NCI-H1436 treated with DMSO at 0.1 percent for 48 hours (cell line): ENCODE measurements at regions not wholly inside any gene's neighbourhood (a gene's known extent, or its start where the extent isn't known, plus 50 kb on each side); places are given as distances from the start of the nearest gene placed in this dataset.
"Not testable (repeated sequence)": the region's sequence is repeated elsewhere in the genome, so short reads cannot be mapped to it uniquely, and the experiment has no call there.

Experiments
- DNase-seq: peaks from one replicate; lab custom pipeline; 2025; lab: John Stamatoyannopoulos, UW

DNA sequence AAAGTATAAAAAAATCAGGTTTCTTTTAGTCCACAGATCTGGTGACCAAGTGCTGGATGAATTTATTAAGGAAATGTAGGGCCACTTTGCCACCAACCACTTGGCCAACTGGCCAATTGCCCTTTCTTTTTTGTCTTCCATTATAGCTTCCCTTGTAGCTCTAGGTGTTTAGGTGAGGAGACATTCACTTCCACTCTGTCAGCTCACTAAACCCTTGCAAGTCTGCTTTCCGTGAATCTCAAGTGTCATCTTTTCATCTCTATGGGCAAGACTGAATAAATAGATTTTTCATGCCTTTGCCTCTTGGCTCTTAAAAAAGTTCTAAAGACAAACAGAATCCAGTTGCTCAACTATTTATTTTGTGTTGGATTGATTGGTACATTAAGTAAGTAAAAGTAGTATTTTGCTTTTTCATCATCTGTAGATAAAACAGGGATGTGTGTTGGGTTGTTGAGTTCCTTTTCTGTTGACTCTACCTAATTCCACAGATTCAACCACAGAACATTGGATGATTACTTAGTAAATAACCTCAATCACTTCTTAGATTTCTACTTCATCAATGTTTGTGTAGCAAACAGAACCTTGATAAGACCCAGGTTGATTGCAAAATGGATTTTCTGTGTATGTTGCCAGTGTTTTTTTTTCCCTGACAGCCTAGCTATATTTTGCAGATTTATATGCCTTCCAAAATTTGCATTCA is 68.1 kb upstream of the GRXCR1 start:
- DNase-seq: no peak

DNA sequence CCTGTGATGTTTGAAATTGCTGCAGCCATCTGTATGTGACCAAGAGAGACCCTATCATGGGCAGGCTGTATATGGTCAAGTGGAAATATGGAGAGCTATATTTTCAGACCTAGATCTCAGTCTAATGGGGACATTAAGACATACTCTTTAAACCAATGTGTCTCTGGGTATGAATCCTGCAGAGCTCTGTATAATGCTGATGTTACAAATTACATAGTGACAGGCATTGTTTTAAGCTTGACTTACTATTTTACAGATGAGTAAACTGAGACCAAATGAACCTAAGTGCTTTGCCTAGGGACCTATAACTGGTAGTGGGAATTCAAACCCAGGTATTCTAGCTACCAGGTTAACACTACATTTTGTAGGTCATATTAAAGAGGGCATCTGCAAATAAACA is 71.3 kb upstream of the GRXCR1 start:
- no peak for DNase-seq

DNA sequence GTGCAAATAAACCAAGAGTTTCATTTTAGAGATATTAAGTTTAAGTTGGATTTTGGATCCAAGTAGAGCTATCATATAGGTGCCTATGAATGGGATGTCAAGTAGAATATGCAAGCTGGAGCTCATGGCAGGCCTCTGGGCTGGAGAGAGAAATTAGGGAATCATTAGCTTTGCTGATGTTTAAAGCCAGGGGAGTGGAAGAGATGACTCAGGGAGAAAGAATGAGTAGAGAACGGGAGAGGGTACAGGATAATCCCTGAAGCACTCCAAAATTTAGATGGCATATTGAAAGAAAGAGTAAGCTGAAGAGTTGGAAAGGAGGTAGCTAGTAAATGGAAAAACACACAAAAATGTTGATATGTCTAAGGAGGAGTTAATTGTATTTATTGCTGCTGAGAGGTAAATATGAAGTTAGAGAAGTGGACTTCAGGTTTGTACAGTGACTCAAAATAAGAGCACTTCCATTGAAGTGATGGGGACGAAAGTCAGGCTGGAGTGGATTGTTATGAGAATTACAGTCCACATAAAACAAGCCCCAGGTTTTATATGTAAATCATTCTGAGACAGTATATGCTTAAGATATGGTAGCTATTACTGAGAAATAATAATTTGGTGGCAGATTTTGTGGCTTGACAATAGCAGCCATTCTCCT is 72.5 kb upstream of the GRXCR1 start:
- DNase-seq: no peak

DNA sequence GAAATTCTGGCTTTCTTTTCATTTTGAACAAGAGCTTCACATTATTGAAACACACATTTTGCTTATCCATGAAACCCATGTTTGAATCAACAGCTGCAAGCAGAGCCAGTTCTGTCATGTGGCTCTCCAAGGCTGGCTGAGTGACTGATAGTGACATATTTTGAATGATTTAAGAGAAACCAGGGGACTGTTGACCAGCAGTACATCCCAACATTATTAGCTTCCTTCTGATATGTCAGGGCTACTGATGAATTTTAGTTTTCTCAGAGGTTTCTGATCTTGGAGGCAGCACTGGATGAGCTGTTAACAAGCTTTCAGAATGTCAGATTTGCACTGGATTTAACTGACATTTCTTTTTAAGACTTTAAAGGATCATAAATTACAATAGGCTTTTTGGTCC is 74.6 kb upstream of the GRXCR1 start:
- DNase-seq: no peak

DNA sequence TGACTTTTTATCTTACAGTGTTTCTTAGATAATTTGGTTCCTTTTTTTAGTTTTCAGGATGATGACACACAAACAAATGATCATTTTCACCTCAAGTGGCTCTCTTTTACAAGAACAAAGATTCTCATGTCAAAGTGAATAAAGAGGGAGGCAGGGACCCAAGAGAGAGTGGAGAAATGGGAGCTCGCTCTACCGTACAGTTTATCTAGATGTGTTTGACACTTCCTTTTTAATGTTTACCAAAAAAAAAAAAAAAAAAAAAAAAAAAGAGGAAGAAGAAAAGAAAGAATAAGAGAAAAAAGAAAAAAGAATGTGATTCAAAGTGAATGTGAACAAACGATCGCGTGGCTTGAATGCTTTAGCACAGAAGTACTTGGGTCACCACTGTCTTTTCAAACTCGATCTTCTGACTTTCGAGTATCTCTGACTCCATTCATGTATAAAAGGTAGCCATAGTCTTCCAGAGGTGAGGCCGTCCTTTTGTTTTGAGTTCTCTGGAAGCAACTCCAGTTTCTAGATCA is 75.6 kb upstream of the GRXCR1 start:
- no peak for DNase-seq

DNA sequence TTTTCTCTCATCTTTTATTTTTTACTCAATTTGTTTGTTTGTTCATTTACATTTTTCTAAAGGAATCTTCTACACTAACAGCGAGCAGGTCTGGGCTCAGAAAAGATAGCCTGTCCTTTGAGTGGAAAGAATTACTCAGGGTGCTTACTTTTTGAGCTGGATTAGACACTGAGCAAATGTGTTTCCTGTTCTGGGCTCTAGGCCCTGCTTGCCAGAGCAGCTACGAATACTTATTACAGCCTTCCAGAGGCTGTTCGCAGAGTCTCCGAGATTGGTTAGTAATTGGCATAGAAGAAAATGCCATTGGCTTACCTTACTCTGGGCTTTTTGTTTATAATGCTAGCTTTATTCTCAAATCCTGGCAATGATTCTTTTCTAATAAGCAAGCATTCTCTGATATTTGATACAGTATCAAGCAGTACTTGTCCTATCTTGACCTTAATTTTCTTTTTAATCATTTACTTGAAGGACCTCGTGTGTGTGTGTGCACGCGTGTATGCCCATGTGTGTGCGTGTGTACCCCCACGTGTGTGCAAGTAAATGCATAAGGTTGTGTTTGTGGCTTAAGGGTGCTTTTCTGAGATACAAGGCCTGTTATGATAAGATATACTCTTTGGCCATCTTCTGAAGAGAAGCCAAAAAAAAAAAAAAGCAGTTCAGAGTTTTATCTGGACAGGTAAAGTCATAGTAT is 76.2 kb upstream of the GRXCR1 start:
- DNase-seq: no peak

DNA sequence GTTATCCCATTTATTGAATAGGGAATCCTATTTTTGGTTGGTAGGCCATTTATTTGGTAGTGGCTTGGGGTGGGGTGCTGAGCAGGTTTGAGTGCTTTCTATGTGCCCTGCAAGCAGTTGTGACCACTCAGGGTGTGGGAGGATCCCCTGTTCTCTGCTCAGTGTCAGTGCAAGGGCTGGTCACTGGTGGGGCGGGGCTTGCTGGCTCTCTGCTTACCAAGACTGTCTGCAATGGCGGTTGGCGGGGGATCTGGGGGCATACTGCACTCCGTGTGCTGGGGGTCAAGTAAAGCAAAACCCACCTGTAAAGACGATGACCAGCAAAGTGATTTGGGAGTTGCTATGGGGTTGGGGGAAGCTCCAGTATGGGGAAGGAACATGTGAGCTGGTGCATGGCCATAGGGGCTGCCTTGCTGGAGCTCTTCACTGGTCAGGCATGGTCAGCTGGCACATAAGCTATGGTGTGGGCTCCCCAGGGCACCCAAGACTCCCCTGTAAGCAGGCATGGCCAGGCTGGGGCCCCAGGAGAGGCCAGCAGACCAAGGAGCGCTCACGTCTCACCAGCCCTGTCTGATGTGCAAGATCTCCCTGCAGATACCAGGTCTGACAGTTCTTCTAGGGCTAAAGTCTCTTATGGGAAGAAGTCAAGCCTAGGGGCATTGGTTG is 83.0 kb upstream of the GRXCR1 start:
- DNase-seq: no peak

DNA sequence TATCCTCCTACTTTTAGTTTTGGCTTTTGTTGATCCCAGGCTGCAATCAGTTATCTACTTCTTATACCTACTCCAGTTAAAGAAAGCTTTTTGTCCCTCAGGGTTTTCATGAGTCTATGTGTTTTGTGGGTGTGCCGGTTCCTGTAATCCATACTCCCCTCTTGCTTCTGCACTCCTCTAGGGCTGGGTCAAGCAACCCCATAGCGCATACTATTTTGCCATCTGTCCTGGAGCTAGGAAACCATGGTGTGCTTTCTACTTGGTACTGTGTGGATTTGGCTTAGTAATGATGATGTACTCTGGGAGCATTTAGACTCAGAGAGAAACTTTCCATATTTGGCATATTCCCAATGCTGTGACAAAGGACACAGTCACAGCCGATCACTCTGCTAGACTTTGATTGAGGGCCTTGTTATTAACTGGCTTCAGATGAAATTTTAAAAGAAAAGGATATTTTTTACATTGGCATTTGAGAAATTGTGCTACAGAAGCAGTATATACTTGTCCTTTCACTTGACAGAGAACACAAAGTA is 86.1 kb upstream of the GRXCR1 start:
- DNase-seq: no peak

DNA sequence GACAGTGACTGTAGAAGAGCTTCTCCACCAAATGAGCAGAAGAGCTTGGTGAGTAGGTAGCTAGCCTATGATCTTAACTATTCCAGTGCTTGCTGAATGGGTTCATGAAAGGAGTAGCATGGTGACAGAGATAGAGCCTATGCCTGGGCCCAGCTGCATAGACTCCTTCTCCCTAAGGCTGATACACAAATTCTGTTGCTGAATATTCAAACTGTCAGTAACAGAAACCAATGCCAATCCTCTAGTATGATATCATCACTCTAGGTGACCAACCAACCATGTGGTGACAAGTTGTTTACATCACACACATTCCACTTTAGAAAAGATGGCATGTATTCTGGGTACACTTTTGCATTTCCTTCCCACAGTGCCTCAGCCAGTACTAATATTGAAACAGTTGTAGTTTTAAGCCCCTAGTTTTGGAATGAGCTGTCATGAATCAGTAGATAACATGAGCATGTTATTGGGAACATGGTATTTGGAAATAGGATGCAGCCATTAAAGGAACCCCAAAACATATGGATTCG is 103.4 kb upstream of the GRXCR1 start:
- DNase-seq: no peak

DNA sequence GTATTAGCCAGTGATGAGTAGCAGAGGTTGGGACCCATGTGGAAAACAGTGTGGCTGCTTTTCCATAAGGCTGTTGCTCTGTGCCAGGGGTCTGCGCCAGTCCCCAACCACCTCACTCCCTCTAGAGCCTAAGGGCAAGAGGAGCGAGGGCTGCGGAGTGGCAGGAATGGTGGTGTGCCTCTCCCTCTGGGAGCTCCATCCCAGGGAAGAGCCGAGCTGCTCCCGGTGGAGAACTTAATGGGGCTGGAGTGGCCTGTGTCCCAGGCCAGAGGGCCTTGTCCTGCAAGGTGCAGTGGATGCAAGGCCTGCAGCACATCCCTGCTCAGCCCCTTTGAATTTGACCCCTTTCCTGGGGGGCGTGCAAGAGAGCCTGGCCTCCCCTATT is 105.4 kb upstream of the GRXCR1 start:
- DNase-seq: no peak

DNA sequence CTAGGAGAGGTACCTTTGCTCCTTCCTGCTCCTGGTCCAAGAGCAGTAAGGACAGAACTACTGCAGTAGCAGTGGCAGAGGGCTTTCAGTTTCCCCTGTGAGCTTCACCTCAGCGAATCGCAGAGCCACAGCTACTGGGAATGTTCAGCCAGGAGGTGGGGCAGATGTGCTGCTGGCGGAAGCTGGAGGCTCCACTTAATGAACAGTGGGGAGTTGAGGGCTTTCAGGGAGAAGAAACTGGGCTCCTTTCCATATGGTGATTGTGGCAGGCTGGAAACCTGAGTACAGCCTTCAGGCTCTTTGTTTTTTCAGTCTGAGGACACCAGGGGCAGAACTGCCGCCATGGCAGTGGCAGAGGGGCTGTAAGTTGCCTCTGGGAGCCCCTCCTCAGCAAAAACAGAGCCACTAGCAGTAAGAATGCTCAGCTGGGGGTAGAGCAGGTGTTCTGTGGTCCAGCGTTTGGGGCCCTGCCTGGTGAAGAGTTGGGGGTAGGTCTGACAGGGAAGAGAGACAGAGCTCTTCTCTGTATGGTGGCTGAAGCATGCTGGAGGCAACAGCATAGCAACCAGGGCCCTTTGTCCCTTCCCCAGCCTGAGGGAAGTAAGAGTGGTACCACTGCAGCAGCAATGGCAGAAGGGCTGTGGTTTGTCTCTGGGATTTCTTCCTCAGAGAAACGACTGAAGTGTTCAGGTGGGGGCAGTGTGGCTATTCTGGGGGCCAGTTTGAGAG is 106.0 kb upstream of the GRXCR1 start:
- DNase-seq: no peak

DNA sequence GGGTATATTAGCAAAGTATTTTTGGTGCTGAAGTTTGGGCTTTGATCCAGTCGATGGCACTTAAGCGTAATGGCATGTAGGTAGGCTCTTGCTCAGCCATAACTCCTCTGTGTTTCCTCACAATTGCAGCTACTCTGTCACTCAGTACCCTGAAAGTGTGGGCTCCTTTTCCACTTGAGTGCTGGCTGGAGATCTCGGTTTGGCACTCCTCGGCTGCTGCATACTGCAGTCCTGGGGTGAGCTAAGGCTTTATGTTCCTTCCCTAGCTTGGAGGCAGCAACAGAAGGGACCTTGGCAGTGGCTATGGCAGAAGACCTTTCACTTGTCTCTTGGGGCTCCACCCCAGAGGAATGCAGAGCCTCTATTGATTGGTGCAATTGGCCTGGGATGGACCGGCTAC is 106.7 kb upstream of the GRXCR1 start:
- no peak for DNase-seq

DNA sequence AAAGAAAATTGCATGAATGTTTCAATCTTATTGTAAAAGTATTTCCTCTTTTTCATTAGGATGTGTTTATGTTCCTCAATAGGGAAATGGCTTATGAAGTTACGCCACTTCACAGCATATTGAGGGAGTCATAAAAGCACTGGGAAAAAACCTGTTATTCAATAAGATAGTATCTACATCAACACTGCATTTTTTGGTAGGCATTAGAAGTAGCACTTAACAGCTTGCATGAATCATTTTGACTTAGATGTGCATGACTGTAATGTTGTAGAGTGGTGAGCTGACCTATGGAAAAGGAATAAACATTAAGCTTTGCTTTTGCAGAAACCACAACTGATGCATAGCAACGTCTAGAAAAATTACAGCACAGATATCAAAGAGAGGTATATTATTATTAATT is 111.2 kb upstream of the GRXCR1 start:
- DNase-seq: no peak

DNA sequence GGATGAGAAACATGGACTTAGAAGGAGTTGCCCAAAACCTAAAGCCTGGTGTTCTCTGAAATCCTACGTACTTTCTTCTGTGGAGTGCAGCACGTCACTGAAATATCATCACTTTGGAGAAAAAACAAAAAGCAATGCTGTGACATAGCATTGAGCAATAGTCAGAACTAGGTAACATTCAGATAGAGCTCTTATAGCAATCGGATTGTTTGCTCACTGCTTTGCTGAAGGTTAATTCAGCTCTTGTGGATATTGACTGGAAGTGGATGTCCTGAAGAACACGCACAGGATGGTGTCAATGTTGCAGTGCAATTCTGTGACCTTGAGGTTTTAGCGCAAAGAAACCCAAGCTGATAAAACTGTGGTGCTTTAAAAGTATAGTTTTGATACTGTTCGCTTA is 114.2 kb upstream of the GRXCR1 start:
- no peak for DNase-seq

DNA sequence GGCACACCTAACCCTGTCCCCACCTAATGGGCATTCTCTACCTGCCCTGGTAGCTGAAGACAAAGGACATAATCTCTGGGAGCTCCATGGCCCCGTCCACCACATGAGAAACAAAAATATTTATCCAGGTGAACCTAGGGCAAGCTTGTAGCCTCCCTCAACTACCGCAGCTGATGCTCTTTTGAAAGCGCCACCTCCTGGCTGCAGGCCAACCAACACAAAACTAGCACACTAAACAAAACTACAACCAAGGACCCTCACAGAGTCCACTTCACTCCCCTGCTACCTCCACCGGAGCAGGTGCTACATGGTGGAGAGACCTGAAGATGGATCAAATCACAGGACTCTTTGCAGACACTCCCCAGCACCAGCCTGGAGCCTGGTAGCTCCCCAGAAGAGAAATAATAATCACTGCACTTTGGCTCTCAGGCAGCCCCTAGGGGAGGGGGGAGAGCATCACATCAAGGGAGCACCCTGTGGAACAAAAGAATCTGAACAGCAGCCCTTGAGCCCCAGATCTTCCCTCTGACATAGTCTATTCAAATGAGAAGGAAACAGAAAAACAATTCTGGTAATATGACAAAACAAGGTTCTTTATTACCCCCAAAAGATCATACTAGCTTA is 111.3 kb upstream of the ATP8A1 start:
- no peak for DNase-seq

DNA sequence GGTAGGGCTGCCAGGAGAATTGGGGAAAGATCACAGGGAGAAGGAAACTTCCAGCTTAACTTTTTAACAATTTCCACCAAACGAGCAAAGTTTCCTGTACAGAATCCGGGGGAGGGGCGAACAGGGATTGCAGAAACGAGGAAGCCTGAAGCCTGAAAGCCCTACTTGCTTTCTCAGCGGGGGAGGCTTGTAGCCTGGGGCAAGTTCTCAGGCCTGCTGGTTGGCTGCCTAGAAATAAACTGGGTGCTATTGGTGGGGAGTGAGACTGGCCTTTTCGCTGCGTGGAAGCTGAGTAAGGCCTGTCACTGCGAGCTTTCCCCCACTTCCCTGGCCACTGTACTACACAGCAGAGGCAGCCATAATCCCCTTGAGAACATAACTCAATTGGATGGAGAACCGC is 110.8 kb upstream of the ATP8A1 start:
- DNase-seq: no peak

DNA sequence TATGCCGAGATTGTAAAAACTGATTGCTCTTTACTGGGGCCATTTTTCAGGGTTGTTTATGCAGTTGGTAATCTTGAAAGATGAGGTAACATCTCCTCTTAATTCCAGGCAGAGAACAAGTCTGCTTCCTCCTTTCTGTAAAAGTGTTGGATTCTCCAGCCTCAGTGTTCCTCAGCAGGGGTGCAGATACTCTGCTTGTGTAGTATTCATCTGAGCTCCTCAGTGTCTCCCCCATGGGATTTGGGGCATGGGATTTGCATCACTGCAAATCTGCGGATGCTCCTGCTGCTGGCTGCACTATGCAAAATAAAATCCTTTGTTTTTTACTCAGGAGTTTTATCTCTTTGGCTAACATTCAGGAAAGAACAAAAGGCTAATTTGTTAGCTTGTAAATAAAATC is 104.9 kb upstream of the ATP8A1 start:
- DNase-seq: no peak

DNA sequence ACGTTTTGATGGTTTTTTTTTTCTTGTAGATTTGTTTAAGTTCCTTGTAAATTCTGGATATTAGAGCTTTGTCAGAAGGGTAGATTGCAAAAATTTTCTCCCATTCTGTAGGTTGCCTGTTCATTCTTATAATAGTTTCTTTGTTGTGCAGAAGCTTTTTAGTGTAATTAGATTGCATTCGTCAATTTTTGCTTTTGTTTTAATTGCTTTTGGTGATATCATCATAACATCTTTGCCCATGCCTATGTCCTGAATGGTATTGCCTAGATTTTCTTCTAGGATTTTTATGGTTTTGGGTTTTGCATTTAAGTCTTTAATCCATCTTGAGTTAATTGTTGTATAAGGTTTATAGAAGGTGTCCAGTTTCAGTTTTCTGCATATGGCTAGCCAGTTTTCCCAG is 98.1 kb upstream of the ATP8A1 start:
- DNase-seq: not testable (repeated sequence)

DNA sequence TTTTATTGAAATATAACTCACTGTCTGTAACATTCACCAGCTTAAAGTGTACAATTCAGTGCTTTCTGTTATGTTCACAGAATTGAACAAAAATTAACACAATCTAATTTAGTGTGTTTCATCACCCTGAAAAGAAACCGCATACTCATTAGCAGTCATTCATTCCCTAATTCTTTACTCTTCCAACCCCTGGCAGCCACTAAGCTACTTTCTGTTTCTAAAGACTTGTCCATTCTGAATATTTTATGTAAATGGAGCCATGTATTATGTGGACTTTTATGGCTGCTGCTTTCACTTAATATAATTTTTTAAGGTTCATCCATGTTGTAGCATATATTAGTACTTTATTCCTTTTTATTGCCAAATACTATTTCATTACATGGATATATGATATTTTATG is 94.7 kb upstream of the ATP8A1 start:
- DNase-seq: no peak

DNA sequence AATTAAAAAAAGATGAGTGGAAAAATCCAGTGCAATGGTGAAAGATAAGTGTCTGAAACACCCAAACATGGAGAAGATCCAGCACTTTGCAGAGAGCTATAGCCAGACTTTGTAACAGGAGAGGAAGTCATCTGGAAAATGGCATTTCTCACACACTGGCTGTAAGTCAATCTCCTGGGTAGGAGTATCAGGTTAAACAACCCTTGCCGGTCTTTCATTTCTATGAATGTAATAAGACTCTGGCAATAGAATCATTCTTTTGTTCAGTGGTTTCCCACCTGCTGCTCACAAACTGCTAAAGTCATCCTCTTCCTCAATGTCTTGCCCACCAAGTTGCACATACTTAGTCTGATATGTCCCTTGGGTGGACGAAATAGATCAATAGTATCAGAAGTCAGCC is 94.0 kb upstream of the ATP8A1 start:
- peak; percentile 24 for DNase-seq

DNA sequence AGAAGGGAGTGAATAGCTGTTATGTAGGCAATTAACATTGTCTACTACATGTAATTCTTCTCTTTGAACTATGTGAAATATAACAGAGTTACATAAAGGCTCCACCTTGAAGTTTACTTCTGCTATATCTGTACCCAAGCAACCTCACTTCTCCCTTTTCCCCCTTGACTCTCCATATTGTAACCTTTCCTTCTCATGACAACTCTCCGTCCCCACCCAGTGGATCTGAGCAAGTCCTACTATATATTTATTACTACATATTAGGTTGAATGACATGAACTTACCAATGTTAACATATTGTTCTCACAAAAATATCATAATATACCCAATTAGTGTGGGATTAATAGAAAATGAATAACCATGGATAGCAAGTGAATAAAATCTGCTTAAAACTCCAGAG is 93.2 kb upstream of the ATP8A1 start:
- no peak for DNase-seq
